ENCODE measurements at regions not wholly inside any gene's neighbourhood (a gene's known extent, or its start where the extent isn't known, plus 50 kb on each side); places are given as distances from the start of the nearest gene placed in this dataset.
A peak's percentile ranks its signal among the peaks of the same experiment; 100 is the strongest.

- TF ChIP-seq ZZZ3 (IDR thresholded peaks at IDR 0.05; ENCODE audit: control insufficient read depth, insufficient read length, low read depth), result no peak
- no peak for TF ChIP-seq ZNF274 (IDR thresholded peaks at IDR 0.05; ENCODE audit: insufficient read depth, insufficient read length)
- TF ChIP-seq NFYA (IDR thresholded peaks at IDR 0.05; ENCODE audit: borderline replicate concordance, low read depth, low read length), result no peak
- peak; percentile 54 for TF ChIP-seq HCFC1 (IDR thresholded peaks at IDR 0.05; ENCODE audit: low read length)
- TF ChIP-seq NFIC (IDR thresholded peaks at IDR 0.05; ENCODE audit: low read depth, low read length), result no peak
- TF ChIP-seq E2F8 (IDR thresholded peaks at IDR 0.05; ENCODE audit: low read depth, partially characterized antibody), result no peak
- no peak for TF ChIP-seq MXI1 (IDR thresholded peaks at IDR 0.05; ENCODE audit: low read depth, low read length)
- TF ChIP-seq, protein P1, sequence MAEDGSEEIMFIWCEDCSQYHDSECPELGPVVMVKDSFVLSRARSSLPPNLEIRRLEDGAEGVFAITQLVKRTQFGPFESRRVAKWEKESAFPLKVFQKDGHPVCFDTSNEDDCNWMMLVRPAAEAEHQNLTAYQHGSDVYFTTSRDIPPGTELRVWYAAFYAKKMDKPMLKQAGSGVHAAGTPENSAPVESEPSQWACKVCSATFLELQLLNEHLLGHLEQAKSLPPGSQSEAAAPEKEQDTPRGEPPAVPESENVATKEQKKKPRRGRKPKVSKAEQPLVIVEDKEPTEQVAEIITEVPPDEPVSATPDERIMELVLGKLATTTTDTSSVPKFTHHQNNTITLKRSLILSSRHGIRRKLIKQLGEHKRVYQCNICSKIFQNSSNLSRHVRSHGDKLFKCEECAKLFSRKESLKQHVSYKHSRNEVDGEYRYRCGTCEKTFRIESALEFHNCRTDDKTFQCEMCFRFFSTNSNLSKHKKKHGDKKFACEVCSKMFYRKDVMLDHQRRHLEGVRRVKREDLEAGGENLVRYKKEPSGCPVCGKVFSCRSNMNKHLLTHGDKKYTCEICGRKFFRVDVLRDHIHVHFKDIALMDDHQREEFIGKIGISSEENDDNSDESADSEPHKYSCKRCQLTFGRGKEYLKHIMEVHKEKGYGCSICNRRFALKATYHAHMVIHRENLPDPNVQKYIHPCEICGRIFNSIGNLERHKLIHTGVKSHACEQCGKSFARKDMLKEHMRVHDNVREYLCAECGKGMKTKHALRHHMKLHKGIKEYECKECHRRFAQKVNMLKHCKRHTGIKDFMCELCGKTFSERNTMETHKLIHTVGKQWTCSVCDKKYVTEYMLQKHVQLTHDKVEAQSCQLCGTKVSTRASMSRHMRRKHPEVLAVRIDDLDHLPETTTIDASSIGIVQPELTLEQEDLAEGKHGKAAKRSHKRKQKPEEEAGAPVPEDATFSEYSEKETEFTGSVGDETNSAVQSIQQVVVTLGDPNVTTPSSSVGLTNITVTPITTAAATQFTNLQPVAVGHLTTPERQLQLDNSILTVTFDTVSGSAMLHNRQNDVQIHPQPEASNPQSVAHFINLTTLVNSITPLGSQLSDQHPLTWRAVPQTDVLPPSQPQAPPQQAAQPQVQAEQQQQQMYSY (CRISPR knock-in tag; IDR thresholded peaks at IDR 0.05), result no peak
- TF ChIP-seq EED (IDR thresholded peaks at IDR 0.05; ENCODE audit: low read depth), result no peak
- no peak for TF ChIP-seq ZBED1 (IDR thresholded peaks at IDR 0.05; ENCODE audit: borderline replicate concordance)
- no peak for TF ChIP-seq PAX8 (IDR thresholded peaks at IDR 0.05)
Measured at GRCh38 chrX:40996886-40997530, 88.2 kb upstream of the USP9X start (continued).
